Cerebellar cortex (tissue), 1 donor: ENCODE measurements at regions not wholly inside any gene's neighbourhood (a gene's known extent, or its start where the extent isn't known, plus 50 kb on each side); places are given as distances from the start of the nearest gene placed in this dataset.

Source experiments
- DNase-seq: peaks from one replicate; pipeline ENCODE4 v3.0.0-alpha.2; 2015; ENCODE audit warnings: low spot score

DNA sequence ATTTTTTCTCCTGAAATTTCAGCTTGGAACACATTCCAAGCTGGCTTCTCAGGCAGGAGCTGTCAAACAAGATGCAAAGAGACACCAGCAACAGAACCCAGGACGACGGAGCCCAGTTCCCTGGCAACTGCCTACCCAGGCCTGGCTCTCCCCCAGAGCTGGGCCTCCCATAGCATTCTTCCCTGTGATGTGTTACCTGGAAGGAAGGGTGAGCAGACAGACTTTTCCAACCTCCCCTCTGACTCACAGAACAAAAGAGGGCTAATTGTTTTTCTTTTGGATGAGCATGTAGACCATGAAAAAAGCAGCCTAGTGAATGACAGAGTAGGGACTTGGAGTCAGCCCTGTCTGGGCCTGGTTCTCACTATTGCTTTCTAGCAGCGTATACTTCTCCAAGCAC, 55.3 kb upstream of the BMAL1 start:
- DNase-seq = no peak

DNA sequence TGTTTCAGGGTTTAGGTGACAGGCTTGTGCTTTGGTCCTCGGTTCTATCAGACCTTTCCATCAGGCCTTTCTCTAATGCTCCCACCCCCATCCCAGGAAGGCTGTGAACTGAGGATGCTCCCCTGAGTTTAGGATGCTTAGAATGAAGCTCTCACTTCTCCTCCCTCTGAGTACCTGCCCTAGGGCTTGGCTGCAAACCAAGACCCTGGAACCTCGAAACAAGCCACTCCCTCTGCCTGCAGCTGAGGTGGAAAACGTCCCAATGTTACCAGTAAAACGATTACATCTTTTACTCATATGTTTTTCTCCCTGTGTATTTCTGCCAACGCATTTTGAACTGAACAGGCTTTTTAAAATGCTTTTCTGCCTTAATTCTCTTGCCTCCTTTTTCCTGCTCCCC, 54.5 kb upstream of the BMAL1 start:
- no peak for DNase-seq

DNA sequence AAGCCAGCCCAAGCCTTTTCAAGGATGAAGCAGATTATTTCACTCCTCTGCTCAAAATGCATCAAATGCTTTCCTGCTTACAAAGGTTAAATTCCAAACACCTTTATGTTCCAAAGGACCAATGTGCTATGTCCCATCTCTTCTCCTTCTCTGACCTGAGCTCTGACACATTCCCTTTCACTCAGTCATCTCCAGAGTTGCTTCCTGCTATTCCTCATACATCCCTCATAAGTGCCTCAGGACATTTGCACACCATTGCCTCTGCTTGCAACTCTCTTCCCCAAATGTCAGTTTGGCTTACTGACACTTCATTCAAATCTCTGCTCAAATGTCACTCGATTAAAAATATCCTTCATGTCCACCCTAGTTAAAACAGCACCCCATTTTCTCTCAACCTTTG, 53.3 kb upstream of the BMAL1 start:
- DNase-seq = no peak

DNA sequence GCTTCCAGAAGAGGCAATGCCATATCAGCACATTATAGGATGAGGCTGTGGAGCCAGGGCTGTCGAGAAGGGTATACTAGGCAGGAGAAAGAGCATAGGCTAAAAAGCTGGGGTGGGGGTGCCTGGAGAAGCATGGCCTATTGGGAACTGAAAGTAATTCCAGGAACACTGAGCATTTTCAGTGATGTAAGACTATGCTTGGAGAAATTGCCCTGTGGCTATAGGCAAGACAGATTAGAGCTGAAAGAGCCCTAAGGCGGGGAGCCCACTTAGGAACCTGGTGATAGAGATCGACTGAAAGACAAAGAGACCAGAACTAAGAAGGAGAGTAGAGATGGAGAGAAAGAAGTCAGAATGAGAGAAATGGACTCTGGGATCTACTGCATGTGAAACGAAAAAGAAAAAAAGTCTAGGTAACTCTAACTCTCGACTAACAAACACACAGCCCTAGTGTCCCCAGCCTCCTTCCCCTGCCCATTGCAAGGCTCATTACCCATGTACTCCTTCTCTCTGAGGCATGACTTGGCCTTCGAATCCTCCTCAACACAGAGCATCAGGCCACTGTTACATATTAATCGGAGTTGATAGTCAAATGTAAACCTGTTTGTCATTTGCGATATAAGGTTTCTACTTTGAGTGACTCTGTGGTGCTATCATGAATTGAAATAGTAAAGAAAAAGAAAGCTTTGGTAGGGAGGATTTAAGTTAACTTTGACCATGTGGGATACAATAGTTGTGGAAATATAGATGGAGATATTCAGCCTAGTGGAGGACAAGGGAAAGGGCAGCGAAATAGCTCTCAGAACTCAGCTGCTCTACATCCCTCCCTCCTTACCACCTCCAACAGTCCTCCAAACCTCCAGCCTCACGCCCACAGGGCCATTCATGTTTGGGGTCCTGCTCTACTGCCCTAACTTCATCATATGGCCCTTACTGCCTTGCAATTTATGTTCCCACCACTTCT, 52.3 kb upstream of the BMAL1 start:
- DNase-seq = no peak

DNA sequence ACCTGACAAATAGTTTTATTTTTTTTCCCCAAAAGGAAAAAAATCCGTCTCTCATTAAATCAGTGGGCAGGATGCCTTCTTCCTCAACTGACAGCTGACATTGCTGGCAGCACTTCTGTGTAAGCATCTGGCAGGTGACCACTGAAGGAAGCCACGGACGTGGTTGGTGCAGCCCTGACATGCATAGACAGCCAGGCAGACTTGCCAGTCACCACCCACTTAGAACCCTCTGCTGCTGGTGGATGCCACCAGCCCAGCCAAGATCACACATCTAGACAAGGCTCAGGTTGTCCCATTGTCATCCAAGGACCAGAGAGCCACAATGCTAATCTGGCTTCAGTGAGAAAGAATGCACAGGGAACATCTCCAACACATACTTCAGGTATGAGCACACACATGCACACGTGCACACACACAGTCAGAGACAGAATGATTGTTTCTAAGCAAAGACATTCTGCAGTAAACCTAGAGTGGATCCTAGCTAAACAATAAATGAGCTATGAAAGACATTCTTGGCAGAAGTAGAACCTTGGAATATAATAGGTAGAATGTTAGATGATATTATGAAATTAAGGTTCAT, 49.8 kb upstream of the BMAL1 start:
- DNase-seq = no peak
